HepG2 (cell line): ENCODE measurements at regions not wholly inside any gene's neighbourhood (a gene's known extent, or its start where the extent isn't known, plus 50 kb on each side); places are given as distances from the start of the nearest gene placed in this dataset.

Source experiments
- ATAC-seq: fragments of 200-7000 bp; cut with Tn5 transposase; 3 replicates; pipeline ENCODE4 v1.9.1; 2020; ENCODE audit warnings: mild to moderate bottlenecking, moderate library complexity
- BruUV-seq: library from RNA; stranded (reverse); fragments of 400-500 nt; replicated peaks from 2 replicates; lab custom pipeline; 2021; lab: Mats Ljungman, UMichigan
- CTCF ChIA-PET: fragments of 300-600 bp; formaldehyde crosslinking; extraction: SDS; loops from one replicate; lab custom pipeline; 2021; ENCODE audit warnings: low total read pairs, inconsistent platforms, low intra/inter-chr PET ratio; lab: Yijun Ruan, JAX
- POLR2A ChIA-PET: fragments of 350-600 bp; sonication (Branson Sonifier 250); formaldehyde crosslinking; loops from one replicate; lab custom pipeline; 2020; ENCODE audit warnings: antibody characterized with exemption, inconsistent platforms; lab: Yijun Ruan, JAX
- DNase-seq: peaks from one replicate; pipeline ENCODE4 v3.0.0-alpha.2; 2015; ENCODE audit warnings: low spot score
- FAIRE-seq: peaks from 3 replicates; lab custom pipeline; 2011; peaks lifted over from hg19 to GRCh38; lab: Jason Lieb, UNC
- H2AFZ ChIP-seq: one replicate; pipeline ENCODE4 v1.6.1; 2011; ENCODE audit warnings: low read length, inconsistent platforms
- H3K27ac ChIP-seq: fragments of 300-600 bp; 3 replicates; pipeline ENCODE4 v1.8.0; 2011; ENCODE audit warnings: mixed run types, mild to moderate bottlenecking, mixed read lengths, low read length, inconsistent platforms; ENCODE audit not compliant: insufficient read depth; ENCODE audit errors: extremely low read length
- H3K27me3 ChIP-seq, 2 experiments: fragments of 200-600 bp in 1 of 2; 2 replicates in 1 of 2; 3 replicates in 1 of 2; pipeline versions ENCODE4 v1.6.0 to v1.8.0; 2011; ENCODE audit warnings: low read length in 2 of 2, mild to moderate bottlenecking in 2 of 2, moderate library complexity in 2 of 2, inconsistent platforms in 1 of 2; ENCODE audit not compliant: insufficient read depth in 2 of 2, control insufficient read depth in 1 of 2
- H3K36me3 ChIP-seq, 2 experiments: fragments of 200-600 bp in 1 of 2; replicated peaks in 1 of 2; 2 replicates in 1 of 2; 3 replicates in 1 of 2; pipeline versions ENCODE4 v1.5.1 to v1.8.0; 2011; ENCODE audit warnings: low read length in 2 of 2, inconsistent platforms in 1 of 2; ENCODE audit not compliant: insufficient read depth in 2 of 2, control insufficient read depth in 1 of 2
- H3K4me1 ChIP-seq: 2 replicates; pipeline ENCODE4 v1.5.1; 2012; ENCODE audit warnings: low read length, inconsistent platforms; ENCODE audit not compliant: insufficient read depth
- H3K4me2 ChIP-seq: 2 replicates; pipeline ENCODE4 v1.6.0; 2011; ENCODE audit warnings: low read depth, low read length, inconsistent platforms
- H3K4me3 ChIP-seq, 3 experiments: fragments of 200-600 bp in 1 of 3; sonication (generic), shearing (Covaris generic) in 1 of 3; replicated peaks in 1 of 3; 2 replicates each; pipeline ENCODE4 v1.5.1; 2011 to 2016; ENCODE audit warnings: low read length in 3 of 3, inconsistent platforms in 2 of 3, low read depth in 2 of 3, mild to moderate bottlenecking in 2 of 3, control low read depth in 1 of 3, mixed read lengths in 1 of 3; ENCODE audit not compliant: insufficient read depth in 1 of 3
- H3K79me2 ChIP-seq: one replicate; pipeline ENCODE4 v1.6.1; 2011; ENCODE audit warnings: low read length, inconsistent platforms; ENCODE audit not compliant: insufficient read depth
- H3K9ac ChIP-seq: 2 replicates; pipeline ENCODE4 v1.6.0; 2011; ENCODE audit warnings: mild to moderate bottlenecking, low read depth, low read length, inconsistent platforms; ENCODE audit not compliant: insufficient read depth
- H3K9me3 ChIP-seq: 2 replicates; pipeline ENCODE4 v1.5.1; 2012; ENCODE audit warnings: mild to moderate bottlenecking, low read length
- H4K20me1 ChIP-seq: 2 replicates; pipeline ENCODE4 v1.6.0; 2011; ENCODE audit warnings: inconsistent platforms, mild to moderate bottlenecking, low read length, moderate library complexity; ENCODE audit not compliant: insufficient read depth
- ARNT ChIP-seq: fragments of 450-650 bp; IDR thresholded peaks from 2 replicates; pipeline ENCODE4 v1.6.1; 2017
- ARNT2 ChIP-seq: sonication (generic); formaldehyde crosslinking; IDR thresholded peaks from 2 replicates; pipeline ENCODE4 v1.8.0; 2022; ENCODE audit warnings: mild to moderate bottlenecking, low read depth, missing genetic modification reagents, moderate library complexity
- MEIS2 ChIP-seq: sonication (generic); formaldehyde crosslinking; IDR thresholded peaks from 2 replicates; pipeline ENCODE4 v1.9.0; 2021; ENCODE audit warnings: mild to moderate bottlenecking, missing genetic modification reagents
- RARA ChIP-seq: IDR thresholded peaks from 2 replicates; pipeline ENCODE4 v1.6.1; 2016; ENCODE audit warnings: missing genetic modification reagents, missing compliant biosample characterization
- SNAI1 ChIP-seq: sonication (generic); formaldehyde crosslinking; IDR thresholded peaks from 2 replicates; pipeline ENCODE4 v1.5.0; 2020; ENCODE audit warnings: mild to moderate bottlenecking, missing genetic modification reagents, borderline replicate concordance
- ZBTB8A ChIP-seq: sonication (generic); formaldehyde crosslinking; IDR thresholded peaks from 2 replicates; pipeline ENCODE4 v1.4.0; 2020; ENCODE audit warnings: mild to moderate bottlenecking, low read depth, missing genetic modification reagents, borderline replicate concordance
- ZNF207 ChIP-seq: fragments of 450-650 bp; IDR thresholded peaks from 2 replicates; pipeline ENCODE4 v1.6.1; 2016; ENCODE audit warnings: antibody characterized with exemption, borderline replicate concordance
- ZNF354B ChIP-seq: sonication (generic); formaldehyde crosslinking; IDR thresholded peaks from 2 replicates; pipeline ENCODE4 v1.8.0; 2022; ENCODE audit warnings: mild to moderate bottlenecking, missing genetic modification reagents
- ZNF644 ChIP-seq: IDR thresholded peaks from 2 replicates; pipeline ENCODE4 v1.6.1; 2016; ENCODE audit warnings: low read depth
- ZNF773 ChIP-seq: sonication (generic); formaldehyde crosslinking; IDR thresholded peaks from 2 replicates; pipeline ENCODE4 v1.4.0; 2020; ENCODE audit warnings: missing genetic modification reagents, borderline replicate concordance
- WGBS: methylation state at CpG from one replicate; pipeline ENCODE4 v1.1.6; 2017; ENCODE audit warnings: low lambda C conversion rate; 5-methylcytosine and 5-hydroxymethylcytosine counted together
- in situ Hi-C: cut with HindIII; loops from 2 replicates; pipeline ENCODE4 v1.10.0; 2017; ENCODE audit warnings: low pct_unique_long_range_greater_than_20kb; ENCODE audit not compliant: extremely low pct_ligation_motif_present
- intact Hi-C: fragments of 100-400 bp; cut with micrococcal nuclease; formaldehyde crosslinking; loops from one replicate; pipeline ENCODE4 v1.10.0; 2022; ENCODE audit not compliant: unreplicated experiment
- TF ChIP-seq, protein P1 (sequence below), 2 experiments: IDR thresholded peaks; 2 replicates each; pipeline ENCODE4 v1.6.1; 2011 to 2012; ENCODE audit warnings: low read length in 2 of 2, borderline replicate concordance in 1 of 2, low read depth in 1 of 2, mild to moderate bottlenecking in 1 of 2, moderate library complexity in 1 of 2
- TF ChIP-seq, protein P2 (sequence below): sonication (generic); formaldehyde crosslinking; IDR thresholded peaks from 2 replicates; pipeline ENCODE4 v1.4.0; 2020; ENCODE audit warnings: low read depth, mild to moderate bottlenecking, missing genetic modification reagents
- TF ChIP-seq, protein P3 (sequence below): sonication (generic); formaldehyde crosslinking; IDR thresholded peaks from 2 replicates; pipeline ENCODE4 v1.4.0; 2020; ENCODE audit warnings: missing genetic modification reagents

DNA sequence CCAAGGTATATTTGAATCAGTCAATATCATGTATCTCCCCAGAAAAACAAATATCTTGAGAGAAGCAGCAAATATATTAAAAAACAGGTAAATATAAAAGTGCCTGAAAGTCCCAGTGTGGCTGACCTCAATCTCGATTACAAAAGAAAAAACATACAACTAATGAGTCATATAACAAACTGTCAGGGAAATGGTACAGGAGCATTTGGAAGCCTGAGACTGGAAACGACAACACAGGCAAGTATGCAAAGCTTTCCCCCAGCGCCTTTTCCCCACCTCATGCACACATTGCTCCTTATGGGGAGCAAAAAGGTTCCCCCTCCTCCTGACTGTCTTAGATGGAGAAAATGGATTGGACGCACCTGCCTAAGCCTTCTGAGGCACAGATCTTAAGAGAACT, 230.7 kb downstream of the TMX3 start:
- WGBS, result 2% methylated on average over 4 of the region's 4 CpGs
- in situ Hi-C loops, result no loop called here
- CTCF ChIA-PET, result no interaction called here
- no peaks in the 10 kb centered on the region; a peak in 1 of 5 replicates for H3K27me3 ChIP-seq
- POLR2A ChIA-PET, result no interaction called here
- no peak overlapping the region for H3K4me3 ChIP-seq
- no peak overlapping the region for H3K27ac ChIP-seq
- H3K9ac ChIP-seq, result no peak overlapping the region
- H3K9me3 ChIP-seq, result no peaks in the 10 kb centered on the region
- H3K79me2 ChIP-seq, result no peaks in the 10 kb centered on the region
- no peak for FAIRE-seq
- ATAC-seq, result no peak
- no peak overlapping the region for H2AFZ ChIP-seq
- TF ChIP-seq, protein P1, sequence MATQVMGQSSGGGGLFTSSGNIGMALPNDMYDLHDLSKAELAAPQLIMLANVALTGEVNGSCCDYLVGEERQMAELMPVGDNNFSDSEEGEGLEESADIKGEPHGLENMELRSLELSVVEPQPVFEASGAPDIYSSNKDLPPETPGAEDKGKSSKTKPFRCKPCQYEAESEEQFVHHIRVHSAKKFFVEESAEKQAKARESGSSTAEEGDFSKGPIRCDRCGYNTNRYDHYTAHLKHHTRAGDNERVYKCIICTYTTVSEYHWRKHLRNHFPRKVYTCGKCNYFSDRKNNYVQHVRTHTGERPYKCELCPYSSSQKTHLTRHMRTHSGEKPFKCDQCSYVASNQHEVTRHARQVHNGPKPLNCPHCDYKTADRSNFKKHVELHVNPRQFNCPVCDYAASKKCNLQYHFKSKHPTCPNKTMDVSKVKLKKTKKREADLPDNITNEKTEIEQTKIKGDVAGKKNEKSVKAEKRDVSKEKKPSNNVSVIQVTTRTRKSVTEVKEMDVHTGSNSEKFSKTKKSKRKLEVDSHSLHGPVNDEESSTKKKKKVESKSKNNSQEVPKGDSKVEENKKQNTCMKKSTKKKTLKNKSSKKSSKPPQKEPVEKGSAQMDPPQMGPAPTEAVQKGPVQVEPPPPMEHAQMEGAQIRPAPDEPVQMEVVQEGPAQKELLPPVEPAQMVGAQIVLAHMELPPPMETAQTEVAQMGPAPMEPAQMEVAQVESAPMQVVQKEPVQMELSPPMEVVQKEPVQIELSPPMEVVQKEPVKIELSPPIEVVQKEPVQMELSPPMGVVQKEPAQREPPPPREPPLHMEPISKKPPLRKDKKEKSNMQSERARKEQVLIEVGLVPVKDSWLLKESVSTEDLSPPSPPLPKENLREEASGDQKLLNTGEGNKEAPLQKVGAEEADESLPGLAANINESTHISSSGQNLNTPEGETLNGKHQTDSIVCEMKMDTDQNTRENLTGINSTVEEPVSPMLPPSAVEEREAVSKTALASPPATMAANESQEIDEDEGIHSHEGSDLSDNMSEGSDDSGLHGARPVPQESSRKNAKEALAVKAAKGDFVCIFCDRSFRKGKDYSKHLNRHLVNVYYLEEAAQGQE (IDR thresholded peaks at IDR 0.05; ENCODE audit: borderline replicate concordance in 1 of 2, low read depth in 1 of 2, low read length in 2 of 2), result no peak
- TF ChIP-seq ZNF354B (CRISPR knock-in tag) (no peak), ZNF644 (CRISPR knock-in tag) (no peak), ZNF207 (no peak), RARA (CRISPR knock-in tag) (no peak), ZNF773 (CRISPR knock-in tag) (no peak), ARNT2 (CRISPR knock-in tag) (no peak), ARNT (no peak), SNAI1 (no peak), ZBTB8A (CRISPR knock-in tag) (no peak), MEIS2 (CRISPR knock-in tag) (no peak)
- TF ChIP-seq, protein P2, sequence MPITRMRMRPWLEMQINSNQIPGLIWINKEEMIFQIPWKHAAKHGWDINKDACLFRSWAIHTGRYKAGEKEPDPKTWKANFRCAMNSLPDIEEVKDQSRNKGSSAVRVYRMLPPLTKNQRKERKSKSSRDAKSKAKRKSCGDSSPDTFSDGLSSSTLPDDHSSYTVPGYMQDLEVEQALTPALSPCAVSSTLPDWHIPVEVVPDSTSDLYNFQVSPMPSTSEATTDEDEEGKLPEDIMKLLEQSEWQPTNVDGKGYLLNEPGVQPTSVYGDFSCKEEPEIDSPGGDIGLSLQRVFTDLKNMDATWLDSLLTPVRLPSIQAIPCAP (CRISPR knock-in tag), result no peak
- TF ChIP-seq, protein P3, sequence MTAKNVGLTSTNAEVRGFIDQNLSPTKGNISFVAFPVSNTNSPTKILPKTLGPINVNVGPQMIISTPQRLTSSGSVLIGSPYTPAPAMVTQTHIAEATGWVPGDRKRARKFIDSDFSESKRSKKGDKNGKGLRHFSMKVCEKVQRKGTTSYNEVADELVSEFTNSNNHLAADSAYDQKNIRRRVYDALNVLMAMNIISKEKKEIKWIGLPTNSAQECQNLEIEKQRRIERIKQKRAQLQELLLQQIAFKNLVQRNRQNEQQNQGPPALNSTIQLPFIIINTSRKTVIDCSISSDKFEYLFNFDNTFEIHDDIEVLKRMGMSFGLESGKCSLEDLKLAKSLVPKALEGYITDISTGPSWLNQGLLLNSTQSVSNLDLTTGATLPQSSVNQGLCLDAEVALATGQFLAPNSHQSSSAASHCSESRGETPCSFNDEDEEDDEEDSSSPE (CRISPR knock-in tag), result no peak
- no peaks in the 10 kb centered on the region for H3K4me1 ChIP-seq
- no peak for DNase-seq
- BruUV-seq, result no TSS peak
- H3K36me3 ChIP-seq, result no peaks in the 10 kb centered on the region
- intact Hi-C loops, result no loop called here
- no peaks in the 10 kb centered on the region for H4K20me1 ChIP-seq
- H3K4me2 ChIP-seq, result no peak overlapping the region
